HG02870 (cell line): ENCODE measurements at regions not wholly inside any gene's neighbourhood (a gene's known extent, or its start where the extent isn't known, plus 50 kb on each side); places are given as distances from the start of the nearest gene placed in this dataset.

Experiments
- ATAC-seq: cut with Tn5 transposase; IDR thresholded peaks from one replicate; pipeline ENCODE4 v1.9.1; 2021; ENCODE audit warnings: mild to moderate bottlenecking, moderate library complexity; ENCODE audit not compliant: unreplicated experiment

- no peak for ATAC-seq
Measured at GRCh38 chr2:134770702-134771101, 51.9 kb upstream of the TMEM163 start.

- ATAC-seq = no peak
Measured at GRCh38 chr2:134771313-134771801, 52.6 kb upstream of the TMEM163 start.

- ATAC-seq = no peak
Measured at GRCh38 chr2:134772493-134773169, 53.8 kb upstream of the TMEM163 start.

- peak; percentile 58 for ATAC-seq
Measured at GRCh38 chr2:134773335-134773734, 54.5 kb upstream of the TMEM163 start.

- ATAC-seq = no peak
Measured at GRCh38 chr2:134773759-134774742, 55.3 kb upstream of the TMEM163 start.

GRCh38 chr2:134774786-134775641 is 56.2 kb upstream of the TMEM163 start:
- no peak for ATAC-seq

- no peak for ATAC-seq
Measured at GRCh38 chr2:134776836-134777235, 58.0 kb upstream of the TMEM163 start.

GRCh38 chr2:134777593-134777992 is 58.8 kb upstream of the TMEM163 start:
- no peak for ATAC-seq

- ATAC-seq = no peak
Measured at GRCh38 chr2:134778372-134778771, 59.6 kb upstream of the TMEM163 start.

- no peak for ATAC-seq
Measured at GRCh38 chr2:134780972-134781371, 57.4 kb upstream of the ACMSD start.

- ATAC-seq = no peak
Measured at GRCh38 chr2:134782107-134782506, 56.3 kb upstream of the ACMSD start.

GRCh38 chr2:134782792-134783191 is 55.6 kb upstream of the ACMSD start:
- ATAC-seq = peak; percentile 51

- no peak for ATAC-seq
Measured at GRCh38 chr2:134783912-134784311, 54.5 kb upstream of the ACMSD start.

GRCh38 chr2:134785659-134786430 is 52.6 kb upstream of the ACMSD start:
- ATAC-seq = no peak

GRCh38 chr2:134788417-134788816 is 50.0 kb upstream of the ACMSD start:
- ATAC-seq = no peak
